PC-9 (cell line): ENCODE measurements at regions not wholly inside any gene's neighbourhood (a gene's known extent, or its start where the extent isn't known, plus 50 kb on each side); places are given as distances from the start of the nearest gene placed in this dataset.

Source experiments
- BruUV-seq: library from RNA; stranded (reverse); fragments of 400-500 nt; replicated peaks from 2 replicates; lab custom pipeline; 2021; lab: Mats Ljungman, UMichigan
- CTCF ChIA-PET: fragments of 300-600 bp; sonication (Branson Sonifier 250); formaldehyde crosslinking; loops from one replicate; lab custom pipeline; 2022; ENCODE audit warnings: antibody characterized with exemption; lab: Charles Lee
- POLR2A ChIA-PET: fragments of 300-600 bp; sonication (Branson Sonifier 250); formaldehyde crosslinking; loops from one replicate; lab custom pipeline; 2022; ENCODE audit warnings: antibody characterized with exemption; ENCODE audit not compliant: unreplicated experiment; lab: Charles Lee
- DNase-seq, 2 experiments: peaks; one replicate each; pipeline versions ENCODE4 v3.0.0 to v3.0.0-alpha.2; 2015 to 2022; ENCODE audit warnings: mixed read lengths in 1 of 2
- H2AFZ ChIP-seq: fragments of 200-600 bp; sonication (generic); 2 replicates; pipeline ENCODE4 v1.8.1; 2017; ENCODE audit warnings: antibody characterized with exemption
- H3F3A ChIP-seq: fragments of 200-600 bp; sonication (generic); 2 replicates; pipeline ENCODE4 v1.8.1; 2017; ENCODE audit warnings: antibody characterized with exemption, mild to moderate bottlenecking, low read depth; ENCODE audit not compliant: insufficient read depth
- H3K27ac ChIP-seq: fragments of 200-600 bp; sonication (generic); 2 replicates; pipeline ENCODE4 v1.6.1; 2016; ENCODE audit warnings: mixed run types
- H3K27me3 ChIP-seq: fragments of 200-600 bp; sonication (generic); 2 replicates; pipeline ENCODE4 v1.6.1; 2016; ENCODE audit warnings: low read depth, mixed run types; ENCODE audit not compliant: insufficient read depth
- H3K36me3 ChIP-seq: fragments of 200-600 bp; sonication (generic); 2 replicates; pipeline ENCODE4 v1.6.1; 2016; ENCODE audit warnings: low read depth, mixed run types
- H3K4me1 ChIP-seq: fragments of 200-600 bp; sonication (generic); replicated peaks from 2 replicates; pipeline ENCODE4 v1.6.1; 2016; ENCODE audit warnings: mixed run types; ENCODE audit not compliant: insufficient read depth
- H3K4me2 ChIP-seq: fragments of 200-600 bp; sonication (generic); 2 replicates; pipeline ENCODE4 v1.6.1; 2017; ENCODE audit warnings: mixed run types
- H3K4me3 ChIP-seq: fragments of 200-600 bp; sonication (generic); 2 replicates; pipeline ENCODE4 v1.6.1; 2016; ENCODE audit warnings: mixed run types
- H3K79me2 ChIP-seq: fragments of 200-600 bp; sonication (generic); 2 replicates; pipeline ENCODE4 v1.6.1; 2017; ENCODE audit warnings: low read depth, mixed run types
- H3K9me2 ChIP-seq: fragments of 200-600 bp; sonication (generic); 2 replicates; pipeline ENCODE4 v1.8.1; 2017; ENCODE audit warnings: mild to moderate bottlenecking; ENCODE audit not compliant: insufficient read depth
- H3K9me3 ChIP-seq: fragments of 200-600 bp; sonication (generic); 2 replicates; pipeline ENCODE4 v1.8.1; 2016; ENCODE audit warnings: low read depth; ENCODE audit not compliant: insufficient read depth
- H4K20me1 ChIP-seq: fragments of 200-600 bp; sonication (generic); 2 replicates; pipeline ENCODE4 v1.8.1; 2017; ENCODE audit not compliant: insufficient read depth
- CTCF ChIP-seq: fragments of 200-600 bp; sonication (generic); conservative IDR thresholded peaks from 2 replicates; pipeline ENCODE4 v1.6.1; 2017; ENCODE audit warnings: mixed run types, antibody characterized with exemption, mild to moderate bottlenecking, moderate library complexity
- EZH2 ChIP-seq: fragments of 200-600 bp; sonication (generic); IDR thresholded peaks from 2 replicates; pipeline ENCODE4 v1.8.0; 2017; ENCODE audit warnings: antibody characterized with exemption, low read depth
- intact Hi-C: fragments of 100-400 bp; cut with micrococcal nuclease; formaldehyde crosslinking; loops from one replicate; pipeline ENCODE4 v1.10.0; 2022; ENCODE audit not compliant: unreplicated experiment

GRCh38 chr20:61045876-61046585, 206.0 kb upstream of the CDH4 start:
- intact Hi-C loops: no loop called here
- Histone ChIP-seq H4K20me1 (peaks cover 3% of the 10 kb centered on the region; the same call in 1 of the 2 replicates), H3F3A (no peaks in the 10 kb centered on the region), H3K4me1 (no peaks in the 10 kb centered on the region), H3K9me3 (no peaks in the 10 kb centered on the region), H2AFZ (no peak overlapping the region), H3K4me3 (no peak overlapping the region), H3K4me2 (no peak overlapping the region), H3K27ac (no peak overlapping the region), H3K36me3 (no peaks in the 10 kb centered on the region), H3K79me2 (no peaks in the 10 kb centered on the region), H3K27me3 (peaks cover 43% of the 10 kb centered on the region), H3K9me2 (no peaks in the 10 kb centered on the region)
- no peak for TF ChIP-seq CTCF
- TF ChIP-seq EZH2: no peak
- ChIA-PET CTCF (no interaction called here), POLR2A (no interaction called here)
- DNase-seq: no peak
- BruUV-seq: no TSS peak

GRCh38 chr20:61046721-61047351, 205.2 kb upstream of the CDH4 start:
- H3K79me2 ChIP-seq: no peaks in the 10 kb centered on the region
- TF ChIP-seq EZH2 (no peak), CTCF (no peak)
- ChIA-PET POLR2A (no interaction called here), CTCF (no interaction called here)
- H3K4me2 ChIP-seq: no peak overlapping the region
- intact Hi-C loops: no loop called here
- no peak for DNase-seq
- no peaks in the 10 kb centered on the region for H3K9me3 ChIP-seq
- H3K9me2 ChIP-seq: no peaks in the 10 kb centered on the region
- no peaks in the 10 kb centered on the region for H3F3A ChIP-seq
- peaks cover 43% of the 10 kb centered on the region for H3K27me3 ChIP-seq
- H3K4me3 ChIP-seq: no peak overlapping the region
- no TSS peak for BruUV-seq
- no peak overlapping the region for H2AFZ ChIP-seq
- H3K4me1 ChIP-seq: no peaks in the 10 kb centered on the region
- H4K20me1 ChIP-seq: peaks cover 3% of the 10 kb centered on the region; the same call in 1 of the 2 replicates
- no peaks in the 10 kb centered on the region for H3K36me3 ChIP-seq
- H3K27ac ChIP-seq: no peak overlapping the region

GRCh38 chr20:61047515-61047914, 204.5 kb upstream of the CDH4 start:
- H3K4me1 ChIP-seq: no peaks in the 10 kb centered on the region
- no peaks in the 10 kb centered on the region for H3F3A ChIP-seq
- H3K9me2 ChIP-seq: no peaks in the 10 kb centered on the region
- no peak for DNase-seq
- no peaks in the 10 kb centered on the region for H3K36me3 ChIP-seq
- ChIA-PET POLR2A (no interaction called here), CTCF (no interaction called here)
- intact Hi-C loops: no loop called here
- BruUV-seq: no TSS peak
- peaks cover 3% of the 10 kb centered on the region; the same call in 1 of the 2 replicates for H4K20me1 ChIP-seq
- H2AFZ ChIP-seq: no peak overlapping the region
- no peaks in the 10 kb centered on the region for H3K9me3 ChIP-seq
- no peak overlapping the region for H3K27ac ChIP-seq
- TF ChIP-seq EZH2 (no peak), CTCF (no peak)
- H3K4me2 ChIP-seq: no peak overlapping the region
- H3K79me2 ChIP-seq: no peaks in the 10 kb centered on the region
- no peak overlapping the region for H3K4me3 ChIP-seq
- H3K27me3 ChIP-seq: peaks cover 43% of the 10 kb centered on the region
